Hepatocyte (in vitro differentiated cells): ENCODE measurements at regions not wholly inside any gene's neighbourhood (a gene's known extent, or its start where the extent isn't known, plus 50 kb on each side); places are given as distances from the start of the nearest gene placed in this dataset.

Experiments used
- DNase-seq: peaks from one replicate; pipeline ENCODE4 v3.0.0-alpha.2; 2016; ENCODE audit warnings: low spot score
- H2AFZ ChIP-seq: fragments of 200-600 bp; sonication (generic); 2 replicates; pipeline ENCODE4 v1.6.0; 2016; ENCODE audit warnings: antibody characterized with exemption, mild to moderate bottlenecking
- H3K27ac ChIP-seq: fragments of 200-600 bp; sonication (generic); 2 replicates; pipeline ENCODE4 v1.5.1; 2016; ENCODE audit warnings: mild to moderate bottlenecking
- H3K27me3 ChIP-seq: fragments of 200-600 bp; sonication (generic); 2 replicates; pipeline ENCODE4 v1.6.1; 2016
- H3K36me3 ChIP-seq: fragments of 200-600 bp; sonication (generic); replicated peaks from 2 replicates; pipeline ENCODE4 v1.5.1; 2016; ENCODE audit warnings: low read depth; ENCODE audit not compliant: insufficient read depth
- H3K4me1 ChIP-seq: fragments of 200-600 bp; sonication (generic); 2 replicates; pipeline ENCODE4 v1.5.1; 2016; ENCODE audit warnings: mild to moderate bottlenecking, moderate library complexity; ENCODE audit not compliant: insufficient read depth
- H3K4me2 ChIP-seq: fragments of 200-600 bp; sonication (generic); 2 replicates; pipeline ENCODE4 v1.6.0; 2016
- H3K4me3 ChIP-seq: fragments of 200-600 bp; sonication (generic); 2 replicates; pipeline ENCODE4 v1.5.1; 2016; ENCODE audit warnings: mild to moderate bottlenecking
- H3K79me2 ChIP-seq: fragments of 200-600 bp; sonication (generic); 2 replicates; pipeline ENCODE4 v1.6.0; 2017; ENCODE audit warnings: mild to moderate bottlenecking
- H3K9me2 ChIP-seq: fragments of 200-600 bp; sonication (generic); replicated peaks from 2 replicates; pipeline ENCODE4 v1.6.0; 2017; ENCODE audit warnings: mild to moderate bottlenecking; ENCODE audit not compliant: insufficient read depth
- H3K9me3 ChIP-seq: fragments of 200-600 bp; sonication (generic); 2 replicates; pipeline ENCODE4 v1.5.1; 2016; ENCODE audit warnings: low read depth, mild to moderate bottlenecking
- H4K20me1 ChIP-seq: fragments of 200-600 bp; sonication (generic); 2 replicates; pipeline ENCODE4 v1.6.0; 2016; ENCODE audit warnings: mild to moderate bottlenecking; ENCODE audit not compliant: insufficient read depth, poor library complexity, severe bottlenecking
- CTCF ChIP-seq: fragments of 200-600 bp; sonication (generic); IDR thresholded peaks from 2 replicates; pipeline ENCODE4 v1.5.1; 2016; ENCODE audit warnings: antibody characterized with exemption, mild to moderate bottlenecking; ENCODE audit not compliant: poor library complexity
- EZH2 ChIP-seq: fragments of 200-600 bp; sonication (generic); IDR thresholded peaks from 2 replicates; pipeline ENCODE4 v1.6.1; 2016; ENCODE audit warnings: antibody characterized with exemption, mild to moderate bottlenecking, borderline replicate concordance
- EZH2phosphoT487 ChIP-seq: fragments of 200-600 bp; sonication (generic); IDR thresholded peaks from one replicate; pipeline ENCODE4 v1.6.1; 2018; ENCODE audit warnings: antibody characterized with exemption, mild to moderate bottlenecking, low read depth, moderate library complexity; ENCODE audit not compliant: unreplicated experiment, severe bottlenecking
- WGBS: methylation state at CpG from one replicate; pipeline ENCODE4 v1.1.6; 2016; ENCODE audit warnings: low lambda C conversion rate; ENCODE audit errors: missing lambda C conversion rate; 5-methylcytosine and 5-hydroxymethylcytosine counted together

- Histone ChIP-seq H3K9me3 (no peaks in the 10 kb centered on the region), H2AFZ (no peak overlapping the region), H3K36me3 (no peaks in the 10 kb centered on the region), H3K4me2 (no peak overlapping the region), H3K27me3 (no peaks in the 10 kb centered on the region), H3K79me2 (no peaks in the 10 kb centered on the region), H3K4me1 (no peaks in the 10 kb centered on the region), H3K9me2 (no peaks in the 10 kb centered on the region), H4K20me1 (no peaks in the 10 kb centered on the region), H3K27ac (no peak overlapping the region), H3K4me3 (no peak overlapping the region)
- 90% methylated on average over 4 of the region's 4 CpGs for WGBS
- TF ChIP-seq EZH2phosphoT487 (no peak), CTCF (no peak), EZH2 (no peak)
- no peak for DNase-seq
Measured at GRCh38 chr9:23464275-23464674, 361.8 kb downstream of the ELAVL2 start.

DNA sequence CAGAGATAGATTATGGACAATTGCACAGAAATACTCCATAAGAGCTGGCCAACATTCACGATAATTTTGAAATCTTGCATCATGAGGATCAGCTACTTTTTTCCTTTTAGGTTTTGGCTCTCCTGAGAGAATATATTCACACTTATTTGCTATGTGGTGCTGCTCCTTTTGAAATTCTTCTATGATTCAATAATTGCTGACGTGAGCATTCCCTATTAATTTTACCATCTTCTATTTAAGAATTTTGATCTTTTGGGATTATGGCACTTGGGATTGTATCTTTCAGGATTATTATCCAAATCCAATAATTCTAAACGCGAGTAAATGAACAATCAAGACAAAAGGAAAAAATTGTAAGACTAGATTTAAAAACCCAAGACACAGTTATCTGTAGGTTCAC is 358.8 kb downstream of the ELAVL2 start:
- Histone ChIP-seq H3K36me3 (no peaks in the 10 kb centered on the region), H3K27me3 (no peaks in the 10 kb centered on the region), H3K4me2 (no peak overlapping the region), H3K27ac (no peak overlapping the region), H3K4me3 (no peak overlapping the region), H4K20me1 (no peaks in the 10 kb centered on the region), H3K9me3 (no peaks in the 10 kb centered on the region), H3K79me2 (no peaks in the 10 kb centered on the region), H3K4me1 (no peaks in the 10 kb centered on the region), H3K9me2 (no peaks in the 10 kb centered on the region), H2AFZ (no peak overlapping the region)
- TF ChIP-seq CTCF, result no peak
- TF ChIP-seq EZH2phosphoT487, result no peak
- TF ChIP-seq EZH2, result no peak
- DNase-seq, result no peak
- WGBS, result 92% methylated on average over 4 of the region's 4 CpGs

- WGBS, result 87% methylated on average over 2 of the region's 2 CpGs
- Histone ChIP-seq H3K4me1 (no peaks in the 10 kb centered on the region), H3K79me2 (no peaks in the 10 kb centered on the region), H2AFZ (no peak overlapping the region), H3K27ac (no peak overlapping the region), H3K9me3 (no peaks in the 10 kb centered on the region), H3K4me2 (no peak overlapping the region), H3K27me3 (no peaks in the 10 kb centered on the region), H3K9me2 (no peaks in the 10 kb centered on the region), H3K36me3 (no peaks in the 10 kb centered on the region), H4K20me1 (no peaks in the 10 kb centered on the region), H3K4me3 (no peak overlapping the region)
- no peak for TF ChIP-seq EZH2
- no peak for TF ChIP-seq CTCF
- no peak for TF ChIP-seq EZH2phosphoT487
- no peak for DNase-seq
Measured at GRCh38 chr9:23477908-23478307, 348.1 kb downstream of the ELAVL2 start.

DNA sequence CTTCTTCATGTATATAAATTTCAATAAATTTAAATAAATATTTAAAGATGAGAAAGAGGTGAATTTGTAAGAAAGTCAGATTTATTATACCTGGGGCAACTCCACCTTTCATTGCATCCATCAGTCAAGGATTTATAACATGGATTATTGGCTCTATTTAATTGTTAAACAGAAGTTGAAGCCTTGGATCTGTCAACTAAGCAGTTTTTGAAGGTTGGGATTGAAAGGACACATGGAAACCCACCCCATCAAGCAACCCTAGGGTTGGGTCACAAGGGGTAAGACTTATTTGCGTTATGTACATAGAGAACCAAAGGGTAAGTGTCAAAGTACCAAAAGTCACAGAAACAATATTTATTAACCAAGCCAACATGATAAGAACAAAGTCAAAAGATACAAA is 342.5 kb downstream of the ELAVL2 start:
- H3K4me1 ChIP-seq, result no peaks in the 10 kb centered on the region
- no peaks in the 10 kb centered on the region for H4K20me1 ChIP-seq
- 70% methylated on average over 1 of the region's 1 CpG for WGBS
- TF ChIP-seq CTCF (no peak), EZH2 (no peak), EZH2phosphoT487 (no peak)
- DNase-seq, result no peak
- H3K27ac ChIP-seq, result no peak overlapping the region
- H3K36me3 ChIP-seq, result no peaks in the 10 kb centered on the region
- H3K9me3 ChIP-seq, result no peaks in the 10 kb centered on the region
- no peak overlapping the region for H3K4me2 ChIP-seq
- H3K9me2 ChIP-seq, result no peaks in the 10 kb centered on the region
- H3K4me3 ChIP-seq, result no peak overlapping the region
- H2AFZ ChIP-seq, result no peak overlapping the region
- no peaks in the 10 kb centered on the region for H3K79me2 ChIP-seq
- no peaks in the 10 kb centered on the region for H3K27me3 ChIP-seq
